ENCODE measurements at regions not wholly inside any gene's neighbourhood (a gene's known extent, or its start where the extent isn't known, plus 50 kb on each side); places are given as distances from the start of the nearest gene placed in this dataset.
"Not testable (repeated sequence)": the region's sequence is repeated elsewhere in the genome, so short reads cannot be mapped to it uniquely, and the experiment has no call there.

- DNase-seq (ENCODE audit: low spot score): no peak
These were observed 120.6 kb downstream of the TMEM167A start for GRCh38 chr5:82956600-82956999.

- DNase-seq (ENCODE audit: low spot score): no peak
These were observed 124.9 kb downstream of the TMEM167A start for GRCh38 chr5:82952326-82952725.

- not testable (repeated sequence) for DNase-seq (ENCODE audit: low spot score)
These were observed 132.9 kb downstream of the TMEM167A start for GRCh38 chr5:82944267-82944666.

GRCh38 chr5:82942083-82942881 lies 134.9 kb downstream of the TMEM167A start:
- DNase-seq (ENCODE audit: low spot score): no peak

GRCh38 chr5:82938901-82939725 lies 138.1 kb downstream of the TMEM167A start:
- no peak for DNase-seq (ENCODE audit: low spot score)

GRCh38 chr5:82932473-82933220 lies 144.5 kb downstream of the TMEM167A start:
- not testable (repeated sequence) for DNase-seq (ENCODE audit: low spot score)

GRCh38 chr5:82931110-82931509 lies 146.1 kb downstream of the TMEM167A start:
- DNase-seq (ENCODE audit: low spot score): no peak

- DNase-seq (ENCODE audit: low spot score): no peak
These were observed 152.2 kb downstream of the TMEM167A start for GRCh38 chr5:82925061-82925411.

- DNase-seq (ENCODE audit: low spot score): no peak
These were observed 152.8 kb downstream of the TMEM167A start for GRCh38 chr5:82924226-82925060.

- DNase-seq (ENCODE audit: low spot score): peak; percentile 72
These were observed 155.0 kb downstream of the TMEM167A start for GRCh38 chr5:82922086-82922734.

- no peak for DNase-seq (ENCODE audit: low spot score)
These were observed 158.7 kb downstream of the TMEM167A start for GRCh38 chr5:82918311-82919031.

- no peak for DNase-seq (ENCODE audit: low spot score)
These were observed 159.6 kb downstream of the TMEM167A start for GRCh38 chr5:82917584-82917983.

- DNase-seq (ENCODE audit: low spot score): no peak
These were observed 163.2 kb downstream of the TMEM167A start for GRCh38 chr5:82913971-82914370.

GRCh38 chr5:82912462-82912861 lies 164.7 kb downstream of the TMEM167A start:
- DNase-seq (ENCODE audit: low spot score): no peak

GRCh38 chr5:82911910-82912309 lies 165.3 kb downstream of the TMEM167A start:
- no peak for DNase-seq (ENCODE audit: low spot score)

- DNase-seq (ENCODE audit: low spot score): no peak
These were observed 166.3 kb downstream of the TMEM167A start for GRCh38 chr5:82910905-82911304.

- DNase-seq (ENCODE audit: low spot score): no peak
These were observed 166.7 kb downstream of the TMEM167A start for GRCh38 chr5:82910491-82910890.

- no peak for DNase-seq (ENCODE audit: low spot score)
These were observed 167.4 kb downstream of the TMEM167A start for GRCh38 chr5:82909771-82910170.

- no peak for DNase-seq (ENCODE audit: low spot score)
These were observed 171.2 kb downstream of the TMEM167A start for GRCh38 chr5:82905986-82906385.

GRCh38 chr5:82901281-82901888 lies 175.8 kb downstream of the TMEM167A start:
- DNase-seq (ENCODE audit: low spot score): no peak

Measured in putamen (tissue), 1 donor.